SK-N-MC (cell line): ENCODE measurements at regions not wholly inside any gene's neighbourhood (a gene's known extent, or its start where the extent isn't known, plus 50 kb on each side); places are given as distances from the start of the nearest gene placed in this dataset.

ENCODE experiments used
- DNase-seq: peaks from one replicate; pipeline ENCODE4 v3.0.0-alpha.2; 2011; ENCODE audit warnings: low read depth, low spot score
- H3K27ac ChIP-seq: fragments of 200-600 bp; sonication (generic); 2 replicates; pipeline ENCODE4 v1.5.1; 2016; ENCODE audit warnings: mixed run types
- H3K36me3 ChIP-seq: fragments of 200-600 bp; sonication (generic); 2 replicates; pipeline ENCODE4 v1.6.1; 2017; ENCODE audit warnings: antibody characterized with exemption, low read length, mixed read lengths; ENCODE audit not compliant: insufficient read depth
- H3K4me3 ChIP-seq: fragments of 200-600 bp; sonication (generic); 2 replicates; pipeline ENCODE4 v1.5.1; 2016
- H3K9ac ChIP-seq: fragments of 200-600 bp; sonication (generic); 2 replicates; pipeline ENCODE4 v1.8.0; 2017; ENCODE audit warnings: mixed run types, mixed read lengths; ENCODE audit not compliant: insufficient read length
- H3K9me3 ChIP-seq: fragments of 200-600 bp; sonication (generic); 2 replicates; pipeline ENCODE4 v1.6.1; 2017; ENCODE audit warnings: low read depth, mild to moderate bottlenecking, antibody characterized with exemption, low read length, moderate library complexity, mixed read lengths
- EZH2 ChIP-seq: fragments of 200-600 bp; sonication (generic); IDR thresholded peaks from one replicate; pipeline ENCODE4 v1.6.1; 2017; ENCODE audit warnings: antibody characterized with exemption
- FOXP2 ChIP-seq: optimal IDR thresholded peaks from 2 replicates; pipeline ENCODE3; 2011; ENCODE audit warnings: mild to moderate bottlenecking, moderate library complexity; ENCODE audit not compliant: insufficient read depth; ENCODE audit errors: extremely low read length, control extremely low read depth
- POLR2AphosphoS5 ChIP-seq: IDR thresholded peaks from 2 replicates; pipeline ENCODE4 v1.6.1; 2012; ENCODE audit warnings: mild to moderate bottlenecking, low read depth, low read length, borderline replicate concordance

GRCh38 chr12:115846516-115846915 is 431.0 kb downstream of the MED13L start:
- no peak overlapping the region for H3K9ac ChIP-seq
- no peak for DNase-seq
- H3K9me3 ChIP-seq = no peaks in the 10 kb centered on the region
- H3K36me3 ChIP-seq = no peaks in the 10 kb centered on the region
- H3K27ac ChIP-seq = no peak overlapping the region
- H3K4me3 ChIP-seq = no peak overlapping the region
- no peak for TF ChIP-seq FOXP2
- TF ChIP-seq EZH2 = no peak
- no peak for TF ChIP-seq POLR2AphosphoS5

DNA sequence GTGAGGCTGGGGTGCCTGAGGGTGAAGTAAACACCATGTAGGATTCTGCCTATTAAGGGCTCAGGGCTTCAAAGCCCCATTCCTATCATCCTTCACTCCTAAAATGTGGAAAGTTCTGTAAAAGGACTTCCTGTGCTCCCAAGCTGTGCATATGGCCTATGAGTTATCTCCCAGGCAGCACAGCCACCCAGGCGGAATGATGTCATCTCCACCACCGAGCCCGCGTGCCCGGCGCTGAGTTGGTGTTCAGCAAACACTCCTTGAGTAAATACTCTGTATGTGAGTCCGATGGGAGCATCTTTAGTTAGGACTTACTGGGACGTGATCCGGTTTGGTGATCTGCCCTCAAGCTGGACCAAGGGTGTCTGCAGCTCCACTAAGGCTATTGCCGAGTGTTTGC is 437.3 kb downstream of the MED13L start:
- Histone ChIP-seq H3K27ac (no peak overlapping the region), H3K9me3 (no peaks in the 10 kb centered on the region), H3K4me3 (no peak overlapping the region), H3K9ac (no peak overlapping the region), H3K36me3 (no peaks in the 10 kb centered on the region)
- no peak for DNase-seq
- TF ChIP-seq EZH2 (no peak), POLR2AphosphoS5 (no peak), FOXP2 (no peak)

DNA sequence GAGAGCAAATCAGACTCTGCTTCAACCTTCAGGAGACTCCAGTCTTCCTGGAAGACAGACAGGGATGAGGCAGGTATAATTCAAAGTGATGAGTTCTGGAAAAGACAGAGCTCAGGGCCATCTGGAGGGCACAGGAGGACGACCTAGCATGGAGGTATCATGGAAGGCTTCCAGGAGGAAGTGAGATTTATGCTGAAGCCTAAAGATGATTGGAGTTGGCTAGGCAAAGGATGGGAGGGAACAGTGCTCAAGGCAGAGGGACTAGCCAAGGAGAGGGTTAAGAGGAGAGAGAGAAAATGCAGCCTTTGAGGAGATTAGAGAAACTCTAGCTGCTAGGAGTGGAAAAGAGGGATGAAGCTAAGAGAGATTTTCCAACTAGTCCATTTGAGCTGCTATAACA is 438.5 kb downstream of the MED13L start:
- Histone ChIP-seq H3K4me3 (no peak overlapping the region), H3K9me3 (no peaks in the 10 kb centered on the region), H3K9ac (no peak overlapping the region), H3K36me3 (no peaks in the 10 kb centered on the region), H3K27ac (no peak overlapping the region)
- TF ChIP-seq FOXP2 = no peak
- TF ChIP-seq POLR2AphosphoS5 = no peak
- no peak for TF ChIP-seq EZH2
- no peak for DNase-seq

DNA sequence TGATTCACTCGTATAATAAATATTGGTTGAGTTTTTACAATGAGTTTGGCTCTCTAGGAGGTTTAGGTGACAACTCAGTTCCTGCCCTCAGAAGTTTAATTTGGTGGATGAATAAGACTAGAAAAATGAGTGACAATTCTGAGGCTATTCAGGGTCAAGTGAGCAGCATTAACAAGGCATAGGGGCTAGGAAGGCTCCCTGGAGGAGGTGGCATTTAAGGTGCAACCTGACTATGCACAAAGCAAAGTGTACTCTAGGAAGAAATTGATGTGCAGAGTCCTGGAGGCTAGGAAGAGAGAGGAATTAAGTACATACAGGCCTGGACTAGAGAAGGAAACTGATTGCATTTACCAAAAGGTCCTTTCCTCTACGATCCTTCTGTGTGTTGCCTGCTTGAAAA is 440.3 kb downstream of the MED13L start:
- no peak overlapping the region for H3K4me3 ChIP-seq
- TF ChIP-seq EZH2 (no peak), FOXP2 (no peak)
- H3K36me3 ChIP-seq = no peaks in the 10 kb centered on the region
- H3K9me3 ChIP-seq = no peaks in the 10 kb centered on the region
- no peak overlapping the region for H3K27ac ChIP-seq
- no peak for DNase-seq
- no peak overlapping the region for H3K9ac ChIP-seq

GRCh38 chr12:115835445-115835844 is 442.0 kb downstream of the MED13L start:
- Histone ChIP-seq H3K9me3 (no peaks in the 10 kb centered on the region), H3K4me3 (no peak overlapping the region), H3K9ac (no peak overlapping the region), H3K36me3 (no peaks in the 10 kb centered on the region), H3K27ac (no peak overlapping the region)
- TF ChIP-seq EZH2 (no peak), FOXP2 (no peak), POLR2AphosphoS5 (no peak)
- no peak for DNase-seq

DNA sequence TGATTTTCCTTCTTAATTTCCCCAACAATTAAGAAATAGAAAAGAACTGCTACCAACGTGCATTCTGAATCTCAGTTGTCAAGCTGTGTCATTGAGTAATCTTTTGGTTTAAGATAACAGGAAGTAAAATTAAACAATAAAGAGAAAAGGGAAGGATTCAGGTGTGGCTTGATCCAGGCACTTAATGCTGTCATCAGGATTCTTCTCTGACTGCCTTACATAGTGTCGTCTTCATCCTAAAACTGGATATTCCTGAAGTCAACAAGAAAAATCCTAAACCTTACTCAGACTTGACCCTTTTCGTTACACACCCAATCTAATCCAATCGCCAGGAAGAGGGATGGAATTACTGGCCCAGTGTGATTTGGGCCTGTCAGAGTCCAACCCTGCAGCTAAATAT is 443.8 kb downstream of the MED13L start:
- H3K36me3 ChIP-seq = no peaks in the 10 kb centered on the region
- H3K4me3 ChIP-seq = no peak overlapping the region
- no peaks in the 10 kb centered on the region for H3K9me3 ChIP-seq
- no peak overlapping the region for H3K9ac ChIP-seq
- TF ChIP-seq POLR2AphosphoS5 = no peak
- TF ChIP-seq FOXP2 = no peak
- no peak for TF ChIP-seq EZH2
- no peak overlapping the region for H3K27ac ChIP-seq
- no peak for DNase-seq

- no peak for TF ChIP-seq EZH2
- TF ChIP-seq FOXP2 = no peak
- no peak for TF ChIP-seq POLR2AphosphoS5
- Histone ChIP-seq H3K9ac (no peak overlapping the region), H3K9me3 (no peaks in the 10 kb centered on the region), H3K36me3 (no peaks in the 10 kb centered on the region), H3K27ac (no peak overlapping the region), H3K4me3 (no peak overlapping the region)
- no peak for DNase-seq
These were observed 446.9 kb downstream of the MED13L start for GRCh38 chr12:115830633-115831032.

- Histone ChIP-seq H3K36me3 (no peaks in the 10 kb centered on the region), H3K9me3 (no peaks in the 10 kb centered on the region), H3K4me3 (no peak overlapping the region), H3K27ac (no peak overlapping the region), H3K9ac (no peak overlapping the region)
- DNase-seq = no peak
- TF ChIP-seq FOXP2 (no peak), EZH2 (no peak), POLR2AphosphoS5 (no peak)
These were observed 447.4 kb downstream of the MED13L start for GRCh38 chr12:115830070-115830469.

DNA sequence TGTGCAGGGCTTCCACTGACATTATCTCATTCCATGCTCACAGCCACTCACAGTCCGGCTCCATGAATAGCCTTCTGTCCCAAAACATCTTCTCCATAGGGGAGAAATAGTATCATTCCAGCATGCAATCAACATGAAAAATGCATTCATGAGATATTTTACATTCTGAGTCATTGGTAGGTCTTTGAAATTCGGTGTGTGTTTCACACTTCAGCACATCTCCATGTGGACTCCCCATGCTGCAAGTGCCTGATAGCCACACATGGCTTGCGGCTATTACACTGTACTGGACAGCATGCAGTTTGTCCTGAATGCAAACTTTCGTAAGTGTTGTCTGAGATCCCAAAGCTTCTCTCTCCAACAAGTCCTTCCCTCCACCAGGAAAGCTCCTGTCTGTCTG is 449.3 kb downstream of the MED13L start:
- no peak for DNase-seq
- Histone ChIP-seq H3K9me3 (no peaks in the 10 kb centered on the region), H3K9ac (no peak overlapping the region), H3K36me3 (no peaks in the 10 kb centered on the region), H3K27ac (no peak overlapping the region), H3K4me3 (no peak overlapping the region)
- TF ChIP-seq EZH2 = no peak
- TF ChIP-seq FOXP2 = no peak
- TF ChIP-seq POLR2AphosphoS5 = no peak
